Gastrocnemius medialis (tissue), 4 donors: ENCODE measurements at regions not wholly inside any gene's neighbourhood (a gene's known extent, or its start where the extent isn't known, plus 50 kb on each side); places are given as distances from the start of the nearest gene placed in this dataset.

ENCODE experiments used
- CTCF ChIP-seq, 5 experiments: fragments of 450-650 bp in 3 of 5; fragments of 200-600 bp in 2 of 5; sonication (generic) in 2 of 5; IDR thresholded peaks in 4 of 5; conservative IDR thresholded peaks in 1 of 5; 1 replicate in 4 of 5; 2 replicates in 1 of 5; pipeline ENCODE4 v1.5.1; 2016 to 2019; ENCODE audit warnings: antibody characterized with exemption in 5 of 5, mild to moderate bottlenecking in 3 of 5, moderate library complexity in 3 of 5
- POLR2A ChIP-seq, 2 donors: fragments of 450-650 bp; IDR thresholded peaks; one replicate each; pipeline ENCODE4 v1.6.1; 2017; ENCODE audit warnings: antibody characterized with exemption in 2 of 2, mild to moderate bottlenecking in 2 of 2, moderate library complexity in 2 of 2

- TF ChIP-seq CTCF (IDR thresholded peaks at IDR 0.05 in 4 of 5, conservative IDR thresholded peaks at IDR 0.05 in 1 of 5) (no peak), POLR2A (IDR thresholded peaks at IDR 0.05) (no peak)
Measured at GRCh38 chr3:6444888-6445658, 415.8 kb upstream of the GRM7 start.
